SU-DHL-6 (cell line): ENCODE measurements at regions not wholly inside any gene's neighbourhood (a gene's known extent, or its start where the extent isn't known, plus 50 kb on each side); places are given as distances from the start of the nearest gene placed in this dataset.

Source experiments
- H2AFZ ChIP-seq: fragments of 200-600 bp; sonication (generic); 2 replicates; pipeline ENCODE4 v1.6.1; 2014; ENCODE audit warnings: low read depth, mild to moderate bottlenecking, moderate library complexity, mixed read lengths, antibody characterized with exemption, low read length; ENCODE audit not compliant: severe bottlenecking
- H3F3A ChIP-seq: fragments of 200-600 bp; shearing (Covaris generic); 2 replicates; pipeline ENCODE4 v1.6.0; 2016; ENCODE audit warnings: antibody characterized with exemption, mild to moderate bottlenecking; ENCODE audit not compliant: insufficient read depth
- H3K27ac ChIP-seq: fragments of 200-600 bp; sonication (generic); 2 replicates; pipeline ENCODE4 v1.5.1; 2016; ENCODE audit warnings: low read depth, mild to moderate bottlenecking, low read length, moderate library complexity, mixed read lengths
- H3K27me3 ChIP-seq: fragments of 200-600 bp; sonication (generic), shearing (Covaris generic); 2 replicates; pipeline ENCODE4 v1.6.0; 2014; ENCODE audit warnings: mild to moderate bottlenecking, low read length
- H3K36me3 ChIP-seq: fragments of 200-600 bp; sonication (generic); 2 replicates; pipeline ENCODE4 v1.6.1; 2014; ENCODE audit warnings: mild to moderate bottlenecking, low read length, mixed read lengths
- H3K4me2 ChIP-seq: fragments of 300-600, 200-600 bp; shearing (Covaris generic), sonication (generic); 2 replicates; pipeline ENCODE4 v1.6.0; 2014; ENCODE audit warnings: low read length, low read depth, mild to moderate bottlenecking; ENCODE audit not compliant: poor library complexity, severe bottlenecking
- H3K4me3 ChIP-seq: fragments of 200-600 bp; sonication (generic); 2 replicates; pipeline ENCODE4 v1.5.1; 2014; ENCODE audit warnings: antibody characterized with exemption, low read length, mild to moderate bottlenecking, mixed read lengths; ENCODE audit not compliant: insufficient read depth, poor library complexity, severe bottlenecking
- H3K79me2 ChIP-seq: fragments of 200-600 bp; sonication (generic); 2 replicates; pipeline ENCODE4 v1.6.1; 2014; ENCODE audit warnings: mild to moderate bottlenecking, low read length, moderate library complexity; ENCODE audit not compliant: insufficient read depth
- H3K9ac ChIP-seq: fragments of 200-600 bp; sonication (generic); 2 replicates; pipeline ENCODE4 v1.7.0; 2014; ENCODE audit warnings: mild to moderate bottlenecking, low read length
- H3K9me2 ChIP-seq: fragments of 200-600 bp; sonication (generic); replicated peaks from 2 replicates; pipeline ENCODE4 v1.6.1; 2014; ENCODE audit warnings: low read length; ENCODE audit not compliant: insufficient read depth
- H3K9me3 ChIP-seq: fragments of 200-600 bp; sonication (generic); 2 replicates; pipeline ENCODE4 v1.6.1; 2014; ENCODE audit warnings: low read length, mixed read lengths; ENCODE audit not compliant: insufficient read depth
- H4K20me1 ChIP-seq: fragments of 200-600 bp; sonication (generic); 2 replicates; pipeline ENCODE4 v1.6.1; 2014; ENCODE audit warnings: low read depth, mild to moderate bottlenecking, antibody characterized with exemption, low read length, moderate library complexity, mixed read lengths
- CTCF ChIP-seq: fragments of 200-600 bp; sonication (generic); IDR thresholded peaks from one replicate; pipeline ENCODE4 v1.5.1; 2017; ENCODE audit warnings: antibody characterized with exemption, mild to moderate bottlenecking, low read length, moderate library complexity; ENCODE audit not compliant: insufficient read depth, poor library complexity, severe bottlenecking
- EZH2phosphoT487 ChIP-seq: fragments of 200-600 bp; sonication (generic), shearing (Covaris generic); conservative IDR thresholded peaks from 2 replicates; pipeline ENCODE4 v1.6.1; 2018; ENCODE audit warnings: mild to moderate bottlenecking, antibody characterized with exemption, low read length, moderate library complexity, mixed read lengths

DNA sequence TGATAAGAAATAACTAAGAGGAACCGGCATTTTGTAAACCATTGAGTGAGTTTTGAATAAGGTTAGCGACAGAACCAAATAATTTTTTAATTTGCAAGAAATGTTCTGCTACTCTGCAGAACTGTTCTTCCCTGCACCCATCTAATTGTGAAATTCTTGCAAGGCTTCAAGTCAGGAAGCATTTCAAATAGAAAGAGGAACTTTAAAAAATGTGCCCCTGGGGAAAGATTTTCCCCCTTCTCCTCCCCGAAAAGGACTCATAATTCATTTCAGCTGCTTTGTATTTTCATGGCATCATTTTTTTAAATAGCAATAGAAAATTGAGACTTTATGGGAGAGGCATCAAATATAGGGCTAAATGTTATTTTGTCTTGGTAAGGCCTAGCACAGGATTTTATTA, 180.9 kb upstream of the ANKRD55 start:
- Histone ChIP-seq H2AFZ (peak overlapping the region; percentile 61), H3K9me2 (no peaks in the 10 kb centered on the region), H3K27ac (peak overlapping the region; percentile 78), H4K20me1 (no peaks in the 10 kb centered on the region), H3K36me3 (no peaks in the 10 kb centered on the region), H3K9ac (peak overlapping the region; percentile 30), H3K4me2 (peak overlapping the region; percentile 50), H3K27me3 (no peaks in the 10 kb centered on the region), H3K79me2 (no peaks in the 10 kb centered on the region), H3K4me3 (peak overlapping the region; percentile 1), H3F3A (peaks cover 16% of the 10 kb centered on the region; the same call in 1 of the 2 replicates), H3K9me3 (no peaks in the 10 kb centered on the region; the same call in 1 of the 2 replicates)
- TF ChIP-seq EZH2phosphoT487 (no peak), CTCF (no peak)

DNA sequence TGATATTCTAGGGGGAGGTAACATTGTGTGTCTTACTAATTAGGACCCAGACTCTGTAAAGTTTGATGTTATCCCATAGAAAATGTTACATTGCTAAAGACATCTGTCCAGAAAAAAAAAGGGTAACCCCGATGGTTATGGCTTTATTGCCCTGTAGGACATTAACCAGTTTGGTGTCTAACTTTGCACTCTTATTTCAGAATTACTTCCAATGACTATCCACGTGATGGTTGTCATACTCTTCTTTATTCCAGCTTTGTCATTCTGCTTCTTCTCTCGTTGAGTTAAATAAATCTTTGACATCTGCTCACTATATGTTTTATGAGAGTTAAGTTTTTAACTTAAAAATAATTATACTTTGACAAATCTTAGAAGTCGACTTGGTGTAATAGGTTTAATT, 180.4 kb upstream of the ANKRD55 start:
- Histone ChIP-seq H3K4me2 (peak overlapping the region; percentile 50), H3F3A (peaks cover 16% of the 10 kb centered on the region; the same call in 1 of the 2 replicates), H2AFZ (peak overlapping the region; percentile 61), H3K79me2 (no peaks in the 10 kb centered on the region), H4K20me1 (no peaks in the 10 kb centered on the region), H3K4me3 (peak overlapping the region; percentile 27), H3K9ac (peak overlapping the region; percentile 30), H3K27ac (peak overlapping the region; percentile 78), H3K9me3 (no peaks in the 10 kb centered on the region), H3K9me2 (no peaks in the 10 kb centered on the region), H3K27me3 (no peaks in the 10 kb centered on the region), H3K36me3 (no peaks in the 10 kb centered on the region)
- TF ChIP-seq CTCF (no peak), EZH2phosphoT487 (no peak)

- Histone ChIP-seq H3K9ac (peak overlapping the region; percentile 30), H3F3A (peaks cover 16% of the 10 kb centered on the region; the same call in 1 of the 2 replicates), H3K27ac (peak overlapping the region; percentile 78), H3K36me3 (no peaks in the 10 kb centered on the region), H3K4me3 (peak overlapping the region; percentile 27), H2AFZ (peak overlapping the region; percentile 61), H3K9me3 (no peaks in the 10 kb centered on the region), H3K4me2 (peak overlapping the region; percentile 50), H3K27me3 (no peaks in the 10 kb centered on the region), H3K9me2 (no peaks in the 10 kb centered on the region), H3K79me2 (no peaks in the 10 kb centered on the region), H4K20me1 (no peaks in the 10 kb centered on the region)
- no peak for TF ChIP-seq EZH2phosphoT487
- no peak for TF ChIP-seq CTCF
Measured at GRCh38 chr5:56412601-56413379, 179.7 kb upstream of the ANKRD55 start.
